GM10266 (cell line): ENCODE measurements at regions not wholly inside any gene's neighbourhood (a gene's known extent, or its start where the extent isn't known, plus 50 kb on each side); places are given as distances from the start of the nearest gene placed in this dataset.
"Not testable (repeated sequence)": the region's sequence is repeated elsewhere in the genome, so short reads cannot be mapped to it uniquely, and the experiment has no call there.

Experiments used
- DNase-seq: peaks from one replicate; pipeline ENCODE4 v3.0.0; 2012; ENCODE audit errors: extremely low spot score
- CTCF ChIP-seq: IDR thresholded peaks from 2 replicates; pipeline ENCODE4 v1.5.1; 2012; ENCODE audit warnings: mild to moderate bottlenecking, low read depth; ENCODE audit not compliant: control insufficient read depth, insufficient read depth; ENCODE audit errors: missing control alignments

- no peak for TF ChIP-seq CTCF
These were observed 67.2 kb upstream of the ZNF527 start for GRCh38 chr19:37303591-37304171.

GRCh38 chr19:37304190-37304883, 66.6 kb upstream of the ZNF527 start:
- DNase-seq, result no peak
- TF ChIP-seq CTCF, result no peak

More at GRCh38 chr19:37303591-37304171, 67.2 kb upstream of the ZNF527 start:
- no peak for DNase-seq

GRCh38 chr19:37304884-37305255, 66.0 kb upstream of the ZNF527 start:
- no peak for TF ChIP-seq CTCF
- no peak for DNase-seq

- no peak for TF ChIP-seq CTCF
- no peak for DNase-seq
These were observed 64.4 kb upstream of the ZNF527 start for GRCh38 chr19:37306383-37306963.

- TF ChIP-seq CTCF, result peak; percentile 39
- DNase-seq, result no peak
These were observed 60.9 kb upstream of the ZNF527 start for GRCh38 chr19:37309834-37310575.

GRCh38 chr19:37312531-37313334, 58.2 kb upstream of the ZNF527 start:
- not testable (repeated sequence) for DNase-seq

- TF ChIP-seq CTCF, result no peak
- DNase-seq, result no peak
These were observed 57.6 kb upstream of the ZNF527 start for GRCh38 chr19:37313335-37313627.
